B cell (primary cell): ENCODE measurements at regions not wholly inside any gene's neighbourhood (a gene's known extent, or its start where the extent isn't known, plus 50 kb on each side); places are given as distances from the start of the nearest gene placed in this dataset.
"Not testable (repeated sequence)": the region's sequence is repeated elsewhere in the genome, so short reads cannot be mapped to it uniquely, and the experiment has no call there.

Experiments used
- ATAC-seq: fragments of 200-7000 bp; cut with Tn5 transposase; one replicate; pipeline ENCODE4 v1.10.0; 2021; ENCODE audit warnings: low read depth, mild to moderate bottlenecking, moderate number of reproducible peaks, moderate library complexity
- CTCF ChIA-PET: fragments of 350-600 bp; sonication (Branson Sonifier 250); formaldehyde crosslinking; loops from one replicate; lab custom pipeline; 2021; ENCODE audit warnings: antibody characterized with exemption, inconsistent platforms; lab: Charles Lee
- POLR2A ChIA-PET: fragments of 350-600 bp; sonication (Branson Sonifier 250); formaldehyde crosslinking; loops from one replicate; lab custom pipeline; 2021; ENCODE audit warnings: antibody characterized with exemption; lab: Charles Lee
- DNase-seq: peaks from one replicate; pipeline ENCODE4 v3.0.0; 2013
- H2AFZ ChIP-seq: 2 replicates; pipeline ENCODE4 v1.6.1; 2012; ENCODE audit warnings: mild to moderate bottlenecking, low read depth, low read length; ENCODE audit not compliant: insufficient read depth, poor library complexity, severe bottlenecking
- H3K27ac ChIP-seq, 2 donors: 1 replicate in 1 of 2; 2 replicates in 1 of 2; pipeline ENCODE4 v1.5.1; 2012 to 2013; ENCODE audit warnings: low read length in 2 of 2, mild to moderate bottlenecking in 2 of 2, moderate library complexity in 1 of 2
- H3K27me3 ChIP-seq, 4 experiments: fragments of 200-600 bp in 1 of 4; sonication (generic) in 1 of 4; replicated peaks in 1 of 4; 1 replicate in 2 of 4; 2 replicates in 2 of 4; pipeline versions ENCODE4 v1.6.1 to v1.7.0; 2013 to 2016; ENCODE audit warnings: low read length in 3 of 4, mild to moderate bottlenecking in 2 of 4, mixed read lengths in 1 of 4, moderate library complexity in 1 of 4; ENCODE audit not compliant: insufficient read depth in 4 of 4, control insufficient read depth in 3 of 4; ENCODE audit errors: control extremely low read depth in 1 of 4
- H3K36me3 ChIP-seq, 2 experiments: replicated peaks in 1 of 2; 1 replicate in 1 of 2; 2 replicates in 1 of 2; pipeline versions ENCODE4 v1.6.1 to v1.7.1; 2013; ENCODE audit warnings: low read length in 1 of 2; ENCODE audit not compliant: insufficient read depth in 2 of 2, control insufficient read depth in 1 of 2; ENCODE audit errors: control extremely low read depth in 1 of 2, extremely low read depth in 1 of 2
- H3K4me1 ChIP-seq, 2 donors: fragments of 200-600 bp in 1 of 2; sonication (generic) in 1 of 2; 1 replicate in 1 of 2; 2 replicates in 1 of 2; pipeline versions ENCODE4 v1.5.1 to v1.6.1; 2013 to 2017; ENCODE audit warnings: low read length in 2 of 2; ENCODE audit not compliant: control insufficient read depth in 2 of 2, insufficient read depth in 2 of 2
- H3K4me2 ChIP-seq: replicated peaks from 2 replicates; pipeline ENCODE3; 2012; ENCODE audit warnings: mild to moderate bottlenecking, low read depth, low read length; ENCODE audit not compliant: poor library complexity, severe bottlenecking
- H3K4me3 ChIP-seq, 5 experiments: fragments of 200-600 bp in 1 of 5; sonication (generic) in 1 of 5; 1 replicate in 3 of 5; 2 replicates in 2 of 5; pipeline versions ENCODE4 v1.5.1 to v1.7.0; 2011 to 2016; ENCODE audit warnings: low read length in 4 of 5, mild to moderate bottlenecking in 4 of 5, low read depth in 2 of 5, control low read depth in 1 of 5, moderate library complexity in 1 of 5; ENCODE audit not compliant: insufficient read depth in 1 of 5; ENCODE audit errors: control extremely low read depth in 1 of 5, extremely low read depth in 1 of 5
- H3K79me2 ChIP-seq: fragments of 200-600 bp; sonication (generic); one replicate; pipeline ENCODE4 v1.6.0; 2016; ENCODE audit warnings: low read length; ENCODE audit not compliant: control insufficient read depth, insufficient read depth
- H3K9ac ChIP-seq: fragments of 200-600 bp; sonication (generic); 2 replicates; pipeline ENCODE4 v1.6.1; 2017; ENCODE audit warnings: mild to moderate bottlenecking, low read length, moderate library complexity
- H3K9me3 ChIP-seq, 3 donors: one replicate each; pipeline versions ENCODE4 v1.6.1 to v1.7.1; 2013; ENCODE audit warnings: low read length in 2 of 3; ENCODE audit not compliant: control insufficient read depth in 2 of 3, insufficient read depth in 1 of 3; ENCODE audit errors: control extremely low read depth in 1 of 3
- H4K20me1 ChIP-seq: 2 replicates; pipeline ENCODE4 v1.6.0; 2012; ENCODE audit warnings: mild to moderate bottlenecking, low read length; ENCODE audit not compliant: insufficient read depth, control insufficient read depth, poor library complexity, severe bottlenecking
- H3K27ac Mint-ChIP-seq: one replicate; pipeline ENCODE4 v1.8.0; 2021; ENCODE audit warnings: mixed read lengths
- H3K27me3 Mint-ChIP-seq: one replicate; pipeline ENCODE4 v1.8.0; 2021; ENCODE audit warnings: mixed read lengths
- H3K4me1 Mint-ChIP-seq: one replicate; pipeline ENCODE4 v1.8.0; 2021; ENCODE audit warnings: mixed read lengths
- H3K4me3 Mint-ChIP-seq: one replicate; pipeline ENCODE4 v1.8.0; 2021; ENCODE audit warnings: mixed read lengths
- H3K9me3 Mint-ChIP-seq: one replicate; pipeline ENCODE4 v1.8.0; 2022; ENCODE audit warnings: mixed read lengths; ENCODE audit not compliant: insufficient read depth
- CTCF ChIP-seq: fragments of 200-600 bp; IDR thresholded peaks from one replicate; pipeline ENCODE4 v1.8.0; 2022; ENCODE audit warnings: antibody characterized with exemption, mild to moderate bottlenecking
- EZH2 ChIP-seq: IDR thresholded peaks from 2 replicates; pipeline ENCODE4 v1.6.1; 2012; ENCODE audit warnings: borderline replicate concordance, low read depth, mild to moderate bottlenecking, moderate library complexity, low read length; ENCODE audit not compliant: insufficient read depth, poor library complexity, severe bottlenecking
- WGBS: methylation state at CpG from one replicate; pipeline ENCODE4 v1.1.5; 2013; ENCODE audit warnings: missing lambda C conversion rate; ENCODE audit not compliant: insufficient coverage; 5-methylcytosine and 5-hydroxymethylcytosine counted together
- intact Hi-C: fragments of 100-400 bp; cut with micrococcal nuclease; formaldehyde crosslinking; loops from one replicate; pipeline ENCODE4 v1.10.0; 2022

GRCh38 chr20:40008177-40008576 is 680.9 kb downstream of the MAFB start:
- Histone ChIP-seq H3K9ac (no peak overlapping the region), H3K4me2 (no peak overlapping the region), H3K4me3 (no peak overlapping the region), H2AFZ (no peak overlapping the region), H3K9me3 (no peaks in the 10 kb centered on the region), H4K20me1 (no peaks in the 10 kb centered on the region), H3K4me1 (no peaks in the 10 kb centered on the region), H3K27ac (no peak overlapping the region), H3K36me3 (no peaks in the 10 kb centered on the region), H3K27me3 (no peaks in the 10 kb centered on the region), H3K79me2 (no peaks in the 10 kb centered on the region)
- ChIA-PET POLR2A (no interaction called here), CTCF (no interaction called here)
- intact Hi-C loops, result no loop called here
- TF ChIP-seq CTCF (no peak), EZH2 (no peak)
- ATAC-seq (no peak), DNase-seq (no peak)
- Mint-ChIP-seq H3K27me3 (peaks cover 4% of the 10 kb centered on the region), H3K4me3 (no peak overlapping the region), H3K4me1 (no peaks in the 10 kb centered on the region), H3K9me3 (no peaks in the 10 kb centered on the region), H3K27ac (no peak overlapping the region)
- WGBS, result 100% methylated on average over 1 of the region's 3 CpGs

DNA sequence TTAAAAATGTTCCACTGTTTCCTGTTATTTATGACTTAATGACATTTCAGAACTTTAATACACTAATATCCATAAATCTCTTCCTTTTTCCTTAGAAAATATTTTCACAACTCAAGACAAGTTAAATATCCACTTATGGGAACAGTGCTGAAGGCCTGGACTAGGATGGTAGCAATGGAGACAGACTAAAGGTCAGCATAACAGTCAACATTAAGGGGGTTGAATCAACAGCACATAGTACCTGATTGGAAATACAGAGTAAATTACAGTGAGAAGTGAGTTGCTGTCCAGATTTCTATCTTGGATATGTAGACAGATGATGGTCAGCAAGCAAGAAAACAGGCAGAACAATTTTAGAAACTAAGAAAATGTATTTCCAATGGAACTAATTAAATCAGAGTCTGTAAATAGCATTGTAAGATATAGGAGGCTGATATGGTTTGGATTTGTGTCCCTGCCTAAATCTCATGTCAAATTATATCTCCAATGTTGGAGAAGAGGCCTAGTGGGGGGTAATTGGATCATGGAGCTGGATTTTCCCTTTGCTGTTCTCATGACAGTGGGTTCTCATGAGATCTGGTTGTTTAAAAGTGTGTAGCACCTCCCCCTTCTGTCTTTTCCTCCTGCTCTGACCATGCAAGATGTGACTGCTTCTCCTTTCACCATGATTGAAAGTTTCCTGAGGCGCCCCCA is 682.7 kb downstream of the MAFB start:
- H4K20me1 ChIP-seq, result no peaks in the 10 kb centered on the region
- no peaks in the 10 kb centered on the region for H3K27me3 ChIP-seq
- H3K4me2 ChIP-seq, result no peak overlapping the region
- no peak for TF ChIP-seq CTCF
- TF ChIP-seq EZH2, result no peak
- no peak overlapping the region for H3K27ac ChIP-seq
- H3K79me2 ChIP-seq, result no peaks in the 10 kb centered on the region
- Mint-ChIP-seq H3K27me3 (peaks cover 4% of the 10 kb centered on the region), H3K27ac (no peak overlapping the region), H3K4me1 (no peaks in the 10 kb centered on the region), H3K9me3 (no peaks in the 10 kb centered on the region), H3K4me3 (no peak overlapping the region)
- intact Hi-C loops, result no loop called here
- H3K9ac ChIP-seq, result no peak overlapping the region
- H3K4me1 ChIP-seq, result no peaks in the 10 kb centered on the region
- H3K36me3 ChIP-seq, result no peaks in the 10 kb centered on the region
- no CpG with 5 or more reads among the region's 1 CpG for WGBS
- no peak overlapping the region for H3K4me3 ChIP-seq
- DNase-seq (no peak), ATAC-seq (no peak)
- ChIA-PET CTCF (no interaction called here), POLR2A (no interaction called here)
- H3K9me3 ChIP-seq, result no peaks in the 10 kb centered on the region
- no peak overlapping the region for H2AFZ ChIP-seq

DNA sequence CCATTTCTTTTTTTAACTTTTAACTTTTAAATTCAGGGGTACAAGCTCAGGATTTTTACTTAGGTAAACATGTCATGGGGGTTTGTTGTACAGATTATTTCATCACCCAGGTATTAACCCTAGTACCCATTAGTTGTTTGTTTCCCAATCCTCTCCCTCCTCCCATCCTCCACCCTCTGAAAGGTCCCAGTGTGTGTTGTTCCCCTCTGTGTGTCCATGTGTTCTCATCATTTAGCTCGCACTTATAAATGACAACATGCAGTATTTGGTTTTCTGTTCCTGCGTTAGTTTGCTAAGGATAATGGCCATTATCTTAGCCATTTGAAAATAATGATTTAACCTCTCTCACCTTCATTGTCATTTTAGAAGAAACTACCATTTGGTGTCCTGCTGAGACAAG is 684.9 kb downstream of the MAFB start:
- H2AFZ ChIP-seq, H3K4me2 ChIP-seq, H3K9ac ChIP-seq, H3K36me3 ChIP-seq, H3K27me3 ChIP-seq, H3K9me3 Mint-ChIP-seq, POLR2A ChIA-PET, CTCF ChIA-PET, H3K27me3 Mint-ChIP-seq, H3K9me3 ChIP-seq, H3K4me3 Mint-ChIP-seq, H3K4me1 Mint-ChIP-seq, H3K4me3 ChIP-seq, H3K4me1 ChIP-seq, ATAC-seq, H3K79me2 ChIP-seq, H3K27ac Mint-ChIP-seq, intact Hi-C loops, H3K27ac ChIP-seq, DNase-seq, H4K20me1 ChIP-seq: not testable (repeated sequence)
- WGBS, result no CpG with 5 or more reads among the region's 2 CpGs
